ENCODE measurements at regions not wholly inside any gene's neighbourhood (a gene's known extent, or its start where the extent isn't known, plus 50 kb on each side); places are given as distances from the start of the nearest gene placed in this dataset.

DNA sequence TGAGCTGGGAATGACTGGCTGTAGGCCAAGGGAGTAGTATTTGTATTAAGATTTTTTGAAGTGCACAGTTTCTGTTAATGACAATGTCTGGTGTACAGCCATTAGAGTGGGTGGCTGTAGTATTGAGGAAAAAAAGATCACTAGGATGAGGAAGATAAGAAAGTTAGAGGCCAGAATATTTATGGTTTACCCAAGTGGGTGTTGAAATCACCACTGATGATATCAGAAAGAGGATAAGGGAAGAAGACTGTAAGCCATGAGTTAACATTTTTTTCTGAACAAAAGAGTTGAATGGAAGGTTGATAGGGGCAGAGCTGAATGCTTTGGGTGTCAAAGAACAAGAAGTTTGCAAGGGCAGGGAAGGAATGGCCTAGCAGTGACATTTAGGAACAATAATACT, 104.7 kb downstream of the PRDM13 start:
- no peak for TF ChIP-seq EP300 (IDR thresholded peaks at IDR 0.05; ENCODE audit: borderline replicate concordance)
- TF ChIP-seq, protein P1, sequence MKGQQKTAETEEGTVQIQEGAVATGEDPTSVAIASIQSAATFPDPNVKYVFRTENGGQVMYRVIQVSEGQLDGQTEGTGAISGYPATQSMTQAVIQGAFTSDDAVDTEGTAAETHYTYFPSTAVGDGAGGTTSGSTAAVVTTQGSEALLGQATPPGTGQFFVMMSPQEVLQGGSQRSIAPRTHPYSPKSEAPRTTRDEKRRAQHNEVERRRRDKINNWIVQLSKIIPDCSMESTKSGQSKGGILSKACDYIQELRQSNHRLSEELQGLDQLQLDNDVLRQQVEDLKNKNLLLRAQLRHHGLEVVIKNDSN (IDR thresholded peaks at IDR 0.05), result no peak
- no peak for TF ChIP-seq TCF12 (IDR thresholded peaks at IDR 0.05; ENCODE audit: low read depth)
- TF ChIP-seq TEAD4 (IDR thresholded peaks at IDR 0.05), result no peak
- TF ChIP-seq RAD21 (IDR thresholded peaks at IDR 0.05; ENCODE audit: low read depth), result no peak
- no peak for TF ChIP-seq FOXM1 (IDR thresholded peaks at IDR 0.05; ENCODE audit: borderline replicate concordance, low read depth)
- TF ChIP-seq ZBTB7A (IDR thresholded peaks at IDR 0.05; ENCODE audit: low read depth), result no peak
- TF ChIP-seq, protein P2, sequence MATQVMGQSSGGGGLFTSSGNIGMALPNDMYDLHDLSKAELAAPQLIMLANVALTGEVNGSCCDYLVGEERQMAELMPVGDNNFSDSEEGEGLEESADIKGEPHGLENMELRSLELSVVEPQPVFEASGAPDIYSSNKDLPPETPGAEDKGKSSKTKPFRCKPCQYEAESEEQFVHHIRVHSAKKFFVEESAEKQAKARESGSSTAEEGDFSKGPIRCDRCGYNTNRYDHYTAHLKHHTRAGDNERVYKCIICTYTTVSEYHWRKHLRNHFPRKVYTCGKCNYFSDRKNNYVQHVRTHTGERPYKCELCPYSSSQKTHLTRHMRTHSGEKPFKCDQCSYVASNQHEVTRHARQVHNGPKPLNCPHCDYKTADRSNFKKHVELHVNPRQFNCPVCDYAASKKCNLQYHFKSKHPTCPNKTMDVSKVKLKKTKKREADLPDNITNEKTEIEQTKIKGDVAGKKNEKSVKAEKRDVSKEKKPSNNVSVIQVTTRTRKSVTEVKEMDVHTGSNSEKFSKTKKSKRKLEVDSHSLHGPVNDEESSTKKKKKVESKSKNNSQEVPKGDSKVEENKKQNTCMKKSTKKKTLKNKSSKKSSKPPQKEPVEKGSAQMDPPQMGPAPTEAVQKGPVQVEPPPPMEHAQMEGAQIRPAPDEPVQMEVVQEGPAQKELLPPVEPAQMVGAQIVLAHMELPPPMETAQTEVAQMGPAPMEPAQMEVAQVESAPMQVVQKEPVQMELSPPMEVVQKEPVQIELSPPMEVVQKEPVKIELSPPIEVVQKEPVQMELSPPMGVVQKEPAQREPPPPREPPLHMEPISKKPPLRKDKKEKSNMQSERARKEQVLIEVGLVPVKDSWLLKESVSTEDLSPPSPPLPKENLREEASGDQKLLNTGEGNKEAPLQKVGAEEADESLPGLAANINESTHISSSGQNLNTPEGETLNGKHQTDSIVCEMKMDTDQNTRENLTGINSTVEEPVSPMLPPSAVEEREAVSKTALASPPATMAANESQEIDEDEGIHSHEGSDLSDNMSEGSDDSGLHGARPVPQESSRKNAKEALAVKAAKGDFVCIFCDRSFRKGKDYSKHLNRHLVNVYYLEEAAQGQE (IDR thresholded peaks at IDR 0.05; ENCODE audit: low read depth), result no peak
- no peak for TF ChIP-seq TAF1 (IDR thresholded peaks at IDR 0.05; ENCODE audit: low read depth)
- no peak for TF ChIP-seq CREB1 (IDR thresholded peaks at IDR 0.05; ENCODE audit: low read depth)
- TF ChIP-seq EGR1 (IDR thresholded peaks at IDR 0.05), result no peak
- no peak for TF ChIP-seq CEBPB (IDR thresholded peaks at IDR 0.05)
- no peak for TF ChIP-seq NFIC (IDR thresholded peaks at IDR 0.05)
- TF ChIP-seq, protein P3, sequence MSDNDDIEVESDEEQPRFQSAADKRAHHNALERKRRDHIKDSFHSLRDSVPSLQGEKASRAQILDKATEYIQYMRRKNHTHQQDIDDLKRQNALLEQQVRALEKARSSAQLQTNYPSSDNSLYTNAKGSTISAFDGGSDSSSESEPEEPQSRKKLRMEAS (IDR thresholded peaks at IDR 0.05), result no peak
- TF ChIP-seq YY1 (IDR thresholded peaks at IDR 0.05; ENCODE audit: low read depth), result no peak

DNA sequence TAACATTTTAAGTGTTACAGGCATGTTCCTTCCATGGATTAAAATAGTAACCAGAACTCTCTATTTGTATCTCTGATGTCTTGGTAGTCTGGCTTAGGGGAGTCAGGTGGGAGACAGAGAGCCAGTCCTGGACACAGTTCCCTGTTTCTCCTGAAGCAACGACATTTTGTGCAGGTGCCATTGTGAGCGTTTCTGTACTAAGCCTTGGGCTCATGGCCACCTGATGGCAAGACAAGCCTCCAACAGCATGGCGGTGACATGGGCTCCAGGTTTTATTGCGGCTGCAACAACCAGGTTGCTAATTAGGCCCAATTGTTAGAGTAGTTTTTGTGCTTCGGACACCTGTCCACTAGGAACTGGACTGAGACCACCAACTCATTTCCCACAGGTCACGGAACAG, 105.3 kb downstream of the PRDM13 start:
- TF ChIP-seq NFIC (IDR thresholded peaks at IDR 0.05), result no peak
- no peak for TF ChIP-seq CREB1 (IDR thresholded peaks at IDR 0.05; ENCODE audit: low read depth)
- TF ChIP-seq, protein P2 (IDR thresholded peaks at IDR 0.05; ENCODE audit: low read depth), result no peak
- TF ChIP-seq CEBPB (IDR thresholded peaks at IDR 0.05), result no peak
- TF ChIP-seq TEAD4 (IDR thresholded peaks at IDR 0.05), result no peak
- TF ChIP-seq EP300 (IDR thresholded peaks at IDR 0.05; ENCODE audit: borderline replicate concordance), result no peak

DNA sequence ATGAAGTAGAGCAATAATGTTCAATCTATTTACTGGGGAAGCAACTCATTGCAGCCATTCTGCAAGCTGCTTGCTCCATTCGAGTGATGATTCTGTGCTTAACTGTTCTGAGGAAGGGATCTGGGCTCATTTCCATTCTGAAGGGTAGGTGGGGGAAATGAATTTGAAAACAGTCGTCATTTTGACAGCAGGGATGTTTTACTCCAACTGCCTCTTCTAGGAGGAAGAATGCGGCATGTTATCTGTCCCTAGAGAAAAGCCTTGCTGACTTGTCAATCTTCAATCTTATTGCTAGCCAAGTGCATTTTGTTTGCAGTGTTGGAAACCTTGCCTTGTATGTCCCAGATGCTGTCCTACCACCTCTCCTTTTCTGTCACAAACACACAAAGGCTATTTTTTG, 105.9 kb downstream of the PRDM13 start:
- TF ChIP-seq TAF1 (IDR thresholded peaks at IDR 0.05; ENCODE audit: low read depth), result no peak

DNA sequence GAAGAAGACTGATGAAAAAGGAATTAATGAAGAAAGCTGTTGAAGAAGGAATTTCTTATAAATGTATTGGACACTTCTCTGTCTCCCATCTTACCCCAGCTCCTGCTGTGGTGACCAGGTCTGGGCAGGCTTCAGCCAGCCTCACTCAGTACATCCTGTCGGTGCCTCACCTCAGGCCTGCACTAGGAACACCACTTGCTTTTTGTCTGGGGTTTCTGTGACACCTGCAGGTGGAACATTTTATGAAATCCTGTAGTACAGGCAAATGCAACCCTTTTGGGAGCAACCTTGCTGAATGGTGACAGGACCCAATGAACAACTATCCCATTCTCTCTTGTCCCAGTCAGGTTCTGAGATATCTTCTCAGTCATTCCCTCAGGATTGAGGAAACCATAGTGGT, 129.7 kb downstream of the PRDM13 start:
- TF ChIP-seq NFIC (IDR thresholded peaks at IDR 0.05), result no peak
- TF ChIP-seq, protein P1 (IDR thresholded peaks at IDR 0.05), result no peak

DNA sequence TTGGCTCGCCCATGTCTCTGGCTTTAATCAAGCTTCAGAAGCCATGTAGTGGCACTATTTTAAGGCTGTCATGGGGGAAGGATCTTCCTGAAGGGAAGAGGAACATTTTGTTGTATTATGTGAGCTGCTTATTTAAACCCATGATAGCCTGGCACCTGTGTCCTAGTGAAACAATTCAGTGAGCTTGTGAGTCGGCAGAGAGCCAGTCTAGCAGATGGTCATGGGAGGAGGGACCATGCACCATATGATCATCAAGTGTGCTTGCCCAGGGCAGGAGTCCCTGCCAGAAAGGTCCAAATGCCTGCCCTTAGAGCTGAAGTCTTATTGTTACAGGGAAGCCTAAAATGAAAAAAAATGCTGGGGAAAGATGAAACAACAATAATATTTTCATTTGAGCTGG, 132.9 kb downstream of the PRDM13 start:
- no peak for TF ChIP-seq FOXM1 (IDR thresholded peaks at IDR 0.05; ENCODE audit: borderline replicate concordance, low read depth)
- no peak for TF ChIP-seq YY1 (IDR thresholded peaks at IDR 0.05; ENCODE audit: low read depth)
- no peak for TF ChIP-seq TEAD4 (IDR thresholded peaks at IDR 0.05)
- no peak for TF ChIP-seq CREB1 (IDR thresholded peaks at IDR 0.05; ENCODE audit: low read depth)
- TF ChIP-seq CEBPB (IDR thresholded peaks at IDR 0.05), result no peak
- TF ChIP-seq, protein P3 (IDR thresholded peaks at IDR 0.05), result no peak
- TF ChIP-seq TAF1 (IDR thresholded peaks at IDR 0.05; ENCODE audit: low read depth), result no peak
- no peak for TF ChIP-seq NFIC (IDR thresholded peaks at IDR 0.05)
- no peak for TF ChIP-seq RAD21 (IDR thresholded peaks at IDR 0.05; ENCODE audit: low read depth)
- no peak for TF ChIP-seq EP300 (IDR thresholded peaks at IDR 0.05; ENCODE audit: borderline replicate concordance)
- no peak for TF ChIP-seq ZBTB7A (IDR thresholded peaks at IDR 0.05; ENCODE audit: low read depth)
- TF ChIP-seq, protein P2 (IDR thresholded peaks at IDR 0.05; ENCODE audit: low read depth), result no peak
- TF ChIP-seq EGR1 (IDR thresholded peaks at IDR 0.05), result no peak
- TF ChIP-seq TCF12 (IDR thresholded peaks at IDR 0.05; ENCODE audit: low read depth), result no peak
- TF ChIP-seq, protein P1 (IDR thresholded peaks at IDR 0.05), result no peak
